Fibroblast of peridontal ligament (primary cell): ENCODE measurements at regions not wholly inside any gene's neighbourhood (a gene's known extent, or its start where the extent isn't known, plus 50 kb on each side); places are given as distances from the start of the nearest gene placed in this dataset.

Source experiments
- DNase-seq: peaks from one replicate; pipeline ENCODE4 v3.0.0-alpha.2; 2010; ENCODE audit errors: extremely low read depth

DNA sequence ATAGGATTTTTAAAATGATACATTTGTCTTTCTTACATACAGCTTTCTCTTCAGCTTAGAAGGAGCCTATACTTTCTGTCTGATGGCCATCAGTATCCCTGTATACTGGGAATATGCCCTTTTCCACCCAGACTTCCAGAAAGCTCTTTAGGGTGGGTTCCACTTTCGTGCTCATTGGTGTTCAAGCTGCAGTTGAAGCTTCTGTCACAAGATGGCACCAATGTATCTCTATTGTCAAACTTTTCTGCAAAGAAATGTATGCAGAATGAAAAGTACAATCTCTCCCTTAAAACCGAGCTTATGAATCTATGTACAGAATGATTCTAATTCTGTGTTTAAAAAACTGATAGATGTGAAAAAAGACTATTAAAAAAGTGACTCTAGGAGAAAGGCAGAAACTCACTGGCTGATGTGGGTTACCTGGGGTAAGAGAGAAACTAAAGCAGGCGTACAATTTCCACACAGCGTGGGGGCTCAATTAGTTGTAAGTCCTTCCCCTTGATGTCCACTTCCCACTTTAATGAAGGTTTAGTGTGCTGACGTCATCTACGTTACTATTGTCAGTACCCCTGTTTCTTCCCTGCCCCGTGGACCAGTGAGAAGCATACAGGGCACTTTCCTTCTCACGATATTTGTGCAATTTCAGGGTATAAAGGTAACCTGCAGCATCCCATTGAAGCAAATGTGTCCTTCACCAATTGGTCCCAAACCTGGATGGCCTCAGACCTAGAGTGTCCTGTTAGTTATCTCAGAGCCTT lies 57.3 kb upstream of the TCEAL2 start:
- peak; percentile 44 for DNase-seq

- no peak for DNase-seq
Observed at GRCh38 chrX:102063445-102064074, 61.9 kb upstream of the TCEAL2 start.

DNA sequence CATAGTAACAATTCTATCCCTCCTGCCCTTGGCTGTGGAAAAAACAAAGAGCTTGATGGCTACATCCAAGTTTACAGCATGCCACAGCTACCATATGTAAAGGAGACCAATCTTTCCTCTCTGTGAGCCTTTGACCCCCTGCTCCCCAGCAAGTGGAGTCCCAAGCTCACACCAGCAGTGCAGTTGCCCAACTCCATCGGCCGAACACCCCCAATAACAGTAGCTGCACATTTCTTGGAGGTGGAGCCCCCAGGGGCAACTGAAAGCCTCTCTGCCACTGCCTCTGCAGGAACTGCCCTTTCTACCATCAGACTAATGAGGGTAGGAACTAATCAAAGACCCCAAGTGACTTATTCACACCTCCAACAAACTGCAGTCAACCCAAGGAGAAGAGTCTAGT lies 81.0 kb upstream of the TCEAL2 start:
- no peak for DNase-seq

DNA sequence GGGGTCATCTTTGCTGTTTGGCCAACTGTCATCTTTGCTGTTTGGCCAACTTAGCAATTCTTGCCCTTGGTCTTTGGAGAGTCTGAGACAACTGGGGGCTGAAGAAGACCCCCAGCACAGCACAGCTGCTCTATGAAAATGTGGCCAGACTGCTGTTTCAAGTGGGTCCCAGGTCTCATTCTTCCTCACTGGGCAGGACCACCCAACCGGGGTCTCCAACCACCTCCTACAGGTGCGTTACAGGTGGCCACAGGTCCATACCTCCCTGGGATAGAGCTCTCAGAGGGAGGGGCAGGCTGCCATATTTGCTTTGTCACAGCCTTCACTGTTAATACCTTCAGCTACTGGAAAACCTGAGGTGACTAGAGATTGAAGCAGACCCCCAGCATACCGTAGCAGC lies 82.1 kb upstream of the TCEAL2 start:
- no peak for DNase-seq

GRCh38 chrX:102042372-102043325 lies 82.8 kb upstream of the TCEAL2 start:
- DNase-seq: peak; percentile 5

DNA sequence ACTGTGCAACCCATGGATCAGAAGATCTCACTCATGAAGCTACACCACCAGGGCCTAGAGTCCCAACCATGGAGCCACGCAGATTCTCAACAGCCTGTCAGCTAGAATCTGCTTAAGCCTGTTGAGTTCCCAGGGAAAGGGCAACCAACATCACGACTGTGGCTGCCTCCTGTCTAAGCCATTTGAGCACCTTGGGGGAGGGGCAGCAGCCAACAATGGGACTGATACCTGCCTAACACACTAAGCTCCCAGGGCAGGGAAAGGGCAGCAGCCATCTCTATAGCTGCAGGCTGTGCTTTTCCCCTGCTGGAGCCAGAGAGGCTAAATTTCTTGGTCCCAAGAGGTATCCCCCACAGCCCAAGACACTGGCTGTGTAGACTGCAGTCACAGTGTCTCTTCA lies 96.5 kb upstream of the TCEAL2 start:
- no peak for DNase-seq

- no peak for DNase-seq
Observed at GRCh38 chrX:102018208-102018607, 86.4 kb upstream of the ZMAT1 start.

- no peak for DNase-seq
Observed at GRCh38 chrX:102008901-102009300, 77.1 kb upstream of the ZMAT1 start.

DNA sequence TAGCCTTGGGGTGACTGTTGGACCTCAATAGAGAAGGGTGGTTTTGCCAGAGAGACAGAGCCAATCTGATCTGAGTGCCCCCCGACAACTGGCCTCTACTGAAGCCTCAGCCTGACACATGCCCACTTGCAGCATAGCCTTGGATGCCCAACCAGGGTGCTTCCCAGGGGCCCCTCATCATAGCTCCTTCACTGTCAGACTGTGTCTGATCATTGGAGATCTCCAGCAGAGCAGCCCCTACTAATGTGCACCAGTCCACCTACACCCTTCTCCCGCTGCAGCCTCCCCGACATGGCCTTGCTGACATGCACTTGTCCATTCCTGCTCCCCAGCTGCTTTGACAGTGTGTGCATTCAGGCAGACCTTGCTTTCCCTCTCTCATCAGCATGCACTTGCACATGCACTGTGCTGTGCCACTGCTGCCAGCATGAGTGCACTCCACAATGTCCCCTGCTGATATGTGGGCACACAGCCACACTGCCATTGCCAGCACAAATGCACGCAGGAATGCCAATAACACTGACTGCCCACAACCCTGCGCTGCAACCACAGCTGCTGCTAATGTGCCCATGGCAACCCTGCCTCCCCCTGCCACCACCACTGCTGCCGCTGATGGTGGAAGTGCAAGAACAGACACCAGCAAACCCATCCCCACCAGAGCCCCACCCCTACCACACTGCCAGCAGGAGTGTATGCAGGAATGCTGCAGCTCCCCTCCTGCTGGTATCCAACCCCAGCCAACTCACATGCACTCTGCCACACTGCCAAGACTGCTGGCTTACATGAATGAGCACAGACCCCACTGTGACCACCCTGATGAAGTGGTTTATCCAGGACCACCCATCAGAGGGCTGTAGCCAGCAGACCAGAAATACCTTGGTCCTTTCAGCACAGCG lies 68.1 kb upstream of the ZMAT1 start:
- DNase-seq: no peak

- no peak for DNase-seq
Observed at GRCh38 chrX:101993335-101993734, 61.5 kb upstream of the ZMAT1 start.

DNA sequence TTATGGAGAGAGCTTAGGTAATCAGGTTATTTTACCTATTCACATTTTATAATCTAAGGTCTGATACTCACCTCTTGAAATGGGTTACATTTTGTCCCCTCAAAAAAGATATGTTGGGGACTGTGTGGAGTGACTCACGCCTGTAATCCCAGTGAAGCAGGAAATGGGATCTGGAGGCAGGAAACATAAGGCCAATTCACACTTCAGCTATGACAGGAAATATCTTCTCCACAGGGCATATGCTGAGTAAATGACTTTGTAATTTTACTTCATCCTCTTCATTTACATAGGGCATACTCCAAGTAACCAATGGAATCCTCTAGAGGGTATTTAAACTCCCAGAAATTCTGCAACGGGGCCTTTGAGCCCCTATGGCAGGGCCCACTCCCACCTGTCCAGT lies 54.8 kb upstream of the ZMAT1 start:
- DNase-seq: no peak
